GM12878 (cell line): ENCODE measurements at regions not wholly inside any gene's neighbourhood (a gene's known extent, or its start where the extent isn't known, plus 50 kb on each side); places are given as distances from the start of the nearest gene placed in this dataset.

Experiments
- ATAC-seq: fragments of 200-7000 bp; cut with Tn5 transposase; 3 replicates; pipeline ENCODE4 v1.9.1; 2020; ENCODE audit warnings: mild to moderate bottlenecking, moderate library complexity
- BruUV-seq: library from RNA; stranded (reverse); fragments of 400-500 nt; replicated peaks from 2 replicates; lab custom pipeline; 2021; lab: Mats Ljungman, UMichigan
- CTCF ChIA-PET: fragments of 300-600 bp; sonication (Branson Sonifier 250); formaldehyde crosslinking; extraction: SDS; loops from one replicate; lab custom pipeline; 2021; ENCODE audit warnings: inconsistent platforms; lab: Yijun Ruan, JAX
- POLR2A ChIA-PET: fragments of 350-600 bp; formaldehyde crosslinking; extraction: SDS; loops from one replicate; lab custom pipeline; 2021; ENCODE audit warnings: inconsistent platforms; lab: Charles Lee
- RAD21 ChIA-PET: fragments of 300-600 bp; sonication (Branson Sonifier 250); formaldehyde crosslinking; loops from one replicate; lab custom pipeline; 2023; ENCODE audit warnings: antibody characterized with exemption; ENCODE audit not compliant: unreplicated experiment; lab: Charles Lee
- SMC1A ChIA-PET: fragments of 300-600 bp; sonication (Branson Sonifier 250); formaldehyde crosslinking; loops from one replicate; lab custom pipeline; 2023; ENCODE audit not compliant: unreplicated experiment, uncharacterized antibody; lab: Charles Lee
- DNase-seq: peaks from one replicate; pipeline ENCODE4 v3.0.0-alpha.2; 2011; ENCODE audit warnings: low read depth, low spot score
- FAIRE-seq: peaks from 3 replicates; lab custom pipeline; 2011; peaks lifted over from hg19 to GRCh38; lab: Jason Lieb, UNC
- H2AFZ ChIP-seq: 2 replicates; pipeline ENCODE4 v1.6.0; 2011; ENCODE audit warnings: low read depth, low read length, control low read depth; ENCODE audit not compliant: control insufficient read depth
- H3K27ac ChIP-seq: 2 replicates; pipeline ENCODE4 v1.5.1; 2011; ENCODE audit warnings: control low read depth; ENCODE audit not compliant: control insufficient read depth, insufficient read depth
- H3K27me3 ChIP-seq, 2 experiments: replicated peaks in 1 of 2; 2 replicates each; pipeline versions ENCODE4 v1.6.0 to v1.6.1; 2011; ENCODE audit warnings: low read length in 1 of 2; ENCODE audit not compliant: control insufficient read depth in 2 of 2, insufficient read depth in 2 of 2
- H3K36me3 ChIP-seq, 2 experiments: 2 replicates each; pipeline ENCODE4 v1.5.1; 2011; ENCODE audit warnings: low read length in 1 of 2; ENCODE audit not compliant: control insufficient read depth in 2 of 2, insufficient read depth in 2 of 2
- H3K4me1 ChIP-seq: 2 replicates; pipeline ENCODE4 v1.6.1; 2011; ENCODE audit warnings: mild to moderate bottlenecking, low read length, moderate library complexity, mixed read lengths; ENCODE audit not compliant: control insufficient read depth, insufficient read depth
- H3K4me2 ChIP-seq: 2 replicates; pipeline ENCODE4 v1.6.0; 2011; ENCODE audit warnings: control low read depth; ENCODE audit not compliant: control insufficient read depth, insufficient read depth
- H3K4me3 ChIP-seq: fragments of 200-600 bp; sonication (generic); 2 replicates; pipeline ENCODE4 v1.5.1; 2016
- H3K79me2 ChIP-seq: 2 replicates; pipeline ENCODE4 v1.6.0; 2011; ENCODE audit warnings: low read length; ENCODE audit not compliant: control insufficient read depth, insufficient read depth
- H3K9ac ChIP-seq: 2 replicates; pipeline ENCODE4 v1.8.0; 2011; ENCODE audit warnings: low read length, control low read depth, mixed read lengths; ENCODE audit not compliant: control insufficient read depth, insufficient read depth
- H3K9me3 ChIP-seq: replicated peaks from 3 replicates; pipeline ENCODE4 v1.5.1; 2011; ENCODE audit warnings: mild to moderate bottlenecking, low read length; ENCODE audit not compliant: control insufficient read depth, insufficient read depth
- H4K20me1 ChIP-seq: 2 replicates; pipeline ENCODE4 v1.6.0; 2011; ENCODE audit not compliant: control insufficient read depth, insufficient read depth
- ATF7 ChIP-seq: fragments of 450-650 bp; IDR thresholded peaks from 2 replicates; pipeline ENCODE4 v1.6.1; 2016; ENCODE audit warnings: low read depth, mild to moderate bottlenecking
- BMI1 ChIP-seq: fragments of 450-650 bp; IDR thresholded peaks from 2 replicates; pipeline ENCODE4 v1.6.1; 2016; ENCODE audit warnings: mild to moderate bottlenecking, moderate library complexity, borderline replicate concordance
- JUNB ChIP-seq: IDR thresholded peaks from 2 replicates; pipeline ENCODE4 v1.6.1; 2016; ENCODE audit warnings: antibody characterized with exemption, mild to moderate bottlenecking
- JUND ChIP-seq: IDR thresholded peaks from 2 replicates; pipeline ENCODE4 v1.6.1; 2012; ENCODE audit warnings: low read depth, mild to moderate bottlenecking, low read length, improper control_type of control experiment, moderate library complexity
- SP1 ChIP-seq: IDR thresholded peaks from one replicate; pipeline ENCODE4 v1.6.1; 2011; ENCODE audit warnings: low read depth, low read length
- SRF ChIP-seq, 2 experiments: IDR thresholded peaks; 2 replicates each; pipeline ENCODE4 v1.6.1; 2011; ENCODE audit warnings: low read depth in 2 of 2, low read length in 2 of 2, mild to moderate bottlenecking in 1 of 2, moderate library complexity in 1 of 2
- ZNF24 ChIP-seq: fragments of 450-650 bp; IDR thresholded peaks from 2 replicates; pipeline ENCODE4 v1.6.1; 2017; ENCODE audit warnings: antibody characterized with exemption, mild to moderate bottlenecking
- ZNF592 ChIP-seq: fragments of 450-650 bp; IDR thresholded peaks from 2 replicates; pipeline ENCODE4 v1.6.1; 2017; ENCODE audit warnings: mild to moderate bottlenecking, moderate library complexity
- WGBS: methylation state at CpG from one replicate; pipeline ENCODE4 v1.1.6; 2016; ENCODE audit warnings: low lambda C conversion rate; ENCODE audit not compliant: insufficient replicate concordance, insufficient coverage; ENCODE audit errors: missing lambda C conversion rate; 5-methylcytosine and 5-hydroxymethylcytosine counted together
- in situ Hi-C: fragments of 300-500 bp; cut with MboI; formaldehyde crosslinking; loops from 9 replicates; pipeline ENCODE4 v1.14.3; 2018; ENCODE audit warnings: mixed read lengths
- intact Hi-C: fragments of 100-400 bp; cut with micrococcal nuclease; formaldehyde crosslinking; loops from one replicate; pipeline ENCODE4 v1.14.2; 2022; ENCODE audit not compliant: unreplicated experiment

- CTCF ChIA-PET: no interaction called here
- no peak for FAIRE-seq
- no TSS peak for BruUV-seq
- RAD21 ChIA-PET: no interaction called here
- WGBS: 20% methylated on average over 2 of the region's 2 CpGs
- in situ Hi-C loops (no loop called here), intact Hi-C loops (no loop called here)
- SMC1A ChIA-PET: no interaction called here
- H3K79me2 ChIP-seq: no peaks in the 10 kb centered on the region
- no peaks in the 10 kb centered on the region for H3K9me3 ChIP-seq
- no peak overlapping the region for H3K4me2 ChIP-seq
- no peak for DNase-seq
- H4K20me1 ChIP-seq: no peaks in the 10 kb centered on the region
- no peaks in the 10 kb centered on the region for H3K27me3 ChIP-seq
- no peak for TF ChIP-seq ZNF592
- TF ChIP-seq JUND: no peak
- TF ChIP-seq ATF7: no peak
- TF ChIP-seq BMI1: no peak
- TF ChIP-seq ZNF24: no peak
- no peak for TF ChIP-seq SP1
- no peak for TF ChIP-seq SRF (IDR thresholded peaks at IDR 0.05; ENCODE audit: low read depth in 2 of 2, low read length in 2 of 2)
- TF ChIP-seq JUNB: no peak
- no peak for ATAC-seq
- H3K4me1 ChIP-seq: no peaks in the 10 kb centered on the region
- H3K27ac ChIP-seq: no peak overlapping the region
- no peak overlapping the region for H3K9ac ChIP-seq
- H2AFZ ChIP-seq: no peak overlapping the region
- POLR2A ChIA-PET: no interaction called here
- no peaks in the 10 kb centered on the region for H3K36me3 ChIP-seq
- no peak overlapping the region for H3K4me3 ChIP-seq
These were observed 108.9 kb downstream of the ACTL7B start for GRCh38 chr9:108746864-108747263.
